ENCODE measurements at regions not wholly inside any gene's neighbourhood (a gene's known extent, or its start where the extent isn't known, plus 50 kb on each side); places are given as distances from the start of the nearest gene placed in this dataset.

DNA sequence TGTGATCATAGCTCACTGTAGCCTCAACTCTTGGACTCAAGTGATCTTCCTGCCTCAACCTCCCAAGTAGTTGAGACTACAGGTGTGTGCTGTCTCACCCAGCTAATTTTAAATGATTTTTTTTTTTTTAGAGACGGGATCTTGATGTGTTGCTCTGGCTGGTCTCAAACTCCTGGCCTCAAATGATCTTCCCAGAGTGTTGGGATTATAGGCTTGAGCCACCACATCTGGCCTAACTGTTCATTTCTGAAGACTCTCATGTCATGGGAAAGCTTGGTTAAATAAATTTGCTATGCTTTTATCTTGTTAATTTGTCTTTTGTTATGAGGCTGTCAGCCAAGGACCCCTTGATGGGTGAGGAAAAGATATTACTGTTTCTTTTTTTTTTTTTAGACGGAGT lies 134.0 kb downstream of the MIS18A start (continued):
- TF ChIP-seq TBX3 (IDR thresholded peaks at IDR 0.05; ENCODE audit: borderline replicate concordance) (no peak), ZNF550 (CRISPR knock-in tag; IDR thresholded peaks at IDR 0.05; ENCODE audit: borderline replicate concordance) (no peak)

DNA sequence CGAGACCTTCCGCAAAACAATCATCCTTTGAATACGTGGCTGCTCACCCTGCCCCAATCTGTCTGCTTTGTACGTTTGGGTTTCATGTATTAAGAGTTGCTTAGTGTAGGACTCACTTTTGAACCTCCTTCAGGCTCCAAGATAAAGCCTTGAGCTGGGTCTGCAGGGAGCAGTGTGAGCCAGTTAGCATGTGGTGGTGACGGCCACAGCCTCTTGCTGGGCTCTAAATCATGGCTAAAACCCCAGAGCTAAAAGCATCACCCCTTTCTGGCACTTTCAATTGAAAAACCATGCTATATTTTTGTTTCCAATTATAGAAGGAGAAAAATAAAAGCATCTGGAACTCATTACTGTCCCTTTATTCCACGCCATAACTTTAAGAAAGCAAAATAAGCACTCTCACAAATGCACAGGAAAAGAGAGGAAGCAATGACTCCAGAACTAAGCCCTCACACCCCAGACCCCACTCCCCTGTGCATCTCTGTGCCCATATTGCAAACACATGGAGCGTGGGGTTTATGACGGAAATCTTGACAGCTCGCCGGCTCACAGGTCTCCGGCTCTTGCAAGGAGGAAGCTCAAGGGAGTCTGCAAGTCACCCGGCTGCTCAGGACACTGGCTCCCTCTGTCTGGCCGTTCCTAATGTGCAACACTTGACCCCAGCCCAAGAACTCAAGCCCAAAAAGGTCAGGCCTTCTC lies 135.5 kb downstream of the MIS18A start:
- Histone ChIP-seq H3K36me3 (replicated peaks in 1 of 2; ENCODE audit: control insufficient read depth in 1 of 2, insufficient read depth in 2 of 2, low read length in 2 of 2) (no peaks in the 10 kb centered on the region), H3K79me2 (ENCODE audit: insufficient read depth, low read length) (no peaks in the 10 kb centered on the region), H3K9me3 (ENCODE audit: low read length) (no peaks in the 10 kb centered on the region), H3K4me3 (replicated peaks in 1 of 3; ENCODE audit: insufficient read depth in 1 of 3, low read depth in 2 of 3, low read length in 3 of 3) (no peak overlapping the region), H3K4me2 (ENCODE audit: low read depth, low read length) (no peak overlapping the region), H4K20me1 (ENCODE audit: insufficient read depth, low read length) (no peaks in the 10 kb centered on the region), H3K9ac (ENCODE audit: insufficient read depth, low read depth, low read length) (no peak overlapping the region), H2AFZ (ENCODE audit: low read length) (no peak overlapping the region), H3K27me3 (ENCODE audit: control insufficient read depth in 1 of 2, insufficient read depth in 2 of 2, low read length in 2 of 2) (peaks cover 0 to 7% of the 10 kb centered on the region in 2 experiments; a peak in 1 of 5 replicates), H3K4me1 (ENCODE audit: insufficient read depth, low read length) (no peaks in the 10 kb centered on the region), H3K27ac (ENCODE audit: extremely low read length, insufficient read depth, low read length) (no peak overlapping the region)
- CTCF ChIA-PET (ENCODE audit: low intra/inter-chr PET ratio, low total read pairs): no interaction called here
- POLR2A ChIA-PET: no interaction called here
- FAIRE-seq: no peak
- BruUV-seq (replicated peaks): no TSS peak
- ATAC-seq: no peak
- intact Hi-C loops (cut with micrococcal nuclease; ENCODE audit: unreplicated experiment) (no loop called here), in situ Hi-C loops (cut with HindIII; ENCODE audit: extremely low pct_ligation_motif_present, low pct_unique_long_range_greater_than_20kb) (no loop called here)
- 43% methylated on average over 12 of the region's 13 CpGs for WGBS (ENCODE audit: low lambda C conversion rate)
- DNase-seq (ENCODE audit: low spot score): no peak
- TF ChIP-seq, protein P1, sequence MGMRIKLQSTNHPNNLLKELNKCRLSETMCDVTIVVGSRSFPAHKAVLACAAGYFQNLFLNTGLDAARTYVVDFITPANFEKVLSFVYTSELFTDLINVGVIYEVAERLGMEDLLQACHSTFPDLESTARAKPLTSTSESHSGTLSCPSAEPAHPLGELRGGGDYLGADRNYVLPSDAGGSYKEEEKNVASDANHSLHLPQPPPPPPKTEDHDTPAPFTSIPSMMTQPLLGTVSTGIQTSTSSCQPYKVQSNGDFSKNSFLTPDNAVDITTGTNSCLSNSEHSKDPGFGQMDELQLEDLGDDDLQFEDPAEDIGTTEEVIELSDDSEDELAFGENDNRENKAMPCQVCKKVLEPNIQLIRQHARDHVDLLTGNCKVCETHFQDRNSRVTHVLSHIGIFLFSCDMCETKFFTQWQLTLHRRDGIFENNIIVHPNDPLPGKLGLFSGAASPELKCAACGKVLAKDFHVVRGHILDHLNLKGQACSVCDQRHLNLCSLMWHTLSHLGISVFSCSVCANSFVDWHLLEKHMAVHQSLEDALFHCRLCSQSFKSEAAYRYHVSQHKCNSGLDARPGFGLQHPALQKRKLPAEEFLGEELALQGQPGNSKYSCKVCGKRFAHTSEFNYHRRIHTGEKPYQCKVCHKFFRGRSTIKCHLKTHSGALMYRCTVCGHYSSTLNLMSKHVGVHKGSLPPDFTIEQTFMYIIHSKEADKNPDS (CRISPR knock-in tag; IDR thresholded peaks at IDR 0.05): no peak
- TF ChIP-seq RFX5 (IDR thresholded peaks at IDR 0.05; ENCODE audit: low read depth, low read length) (no peak), SUZ12 (IDR thresholded peaks at IDR 0.05; ENCODE audit: low read depth, low read length) (no peak), ZNF883 (CRISPR knock-in tag; IDR thresholded peaks at IDR 0.05; ENCODE audit: not compliant biosample characterization) (no peak), SP140L (CRISPR knock-in tag; IDR thresholded peaks at IDR 0.05; ENCODE audit: borderline replicate concordance) (no peak), SRSF4 (IDR thresholded peaks at IDR 0.05; ENCODE audit: low read depth, low read length, poor library complexity, severe bottlenecking) (no peak), ZNF615 (CRISPR knock-in tag; IDR thresholded peaks at IDR 0.05; ENCODE audit: borderline replicate concordance) (no peak), HNRNPH1 (optimal IDR thresholded peaks at IDR 0.05; ENCODE audit: low read depth, low read length) (no peak), HOXA9 (CRISPR knock-in tag; IDR thresholded peaks at IDR 0.05; ENCODE audit: borderline replicate concordance) (no peak), NAIF1 (CRISPR knock-in tag; IDR thresholded peaks at IDR 0.05; ENCODE audit: borderline replicate concordance) (no peak), ZNF850 (CRISPR knock-in tag; conservative IDR thresholded peaks at IDR 0.05) (no peak), CBX5 (CRISPR knock-in tag; IDR thresholded peaks at IDR 0.05; ENCODE audit: borderline replicate concordance) (no peak)
- TF ChIP-seq, protein P2, sequence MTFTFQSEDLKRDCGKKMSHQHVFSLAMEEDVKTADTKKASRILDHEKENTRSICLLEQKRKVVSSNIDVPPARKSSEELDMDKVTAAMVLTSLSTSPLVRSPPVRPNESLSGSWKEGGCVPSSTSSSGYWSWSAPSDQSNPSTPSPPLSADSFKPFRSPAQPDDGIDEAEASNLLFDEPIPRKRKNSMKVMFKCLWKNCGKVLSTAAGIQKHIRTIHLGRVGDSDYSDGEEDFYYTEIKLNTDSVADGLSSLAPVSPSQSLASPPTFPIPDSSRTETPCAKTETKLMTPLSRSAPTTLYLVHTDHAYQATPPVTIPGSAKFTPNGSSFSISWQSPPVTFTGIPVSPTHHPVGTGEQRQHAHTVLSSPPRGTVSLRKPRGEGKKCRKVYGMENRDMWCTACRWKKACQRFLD (CRISPR knock-in tag; IDR thresholded peaks at IDR 0.05; ENCODE audit: borderline replicate concordance): no peak
